ENCODE measurements at regions not wholly inside any gene's neighbourhood (a gene's known extent, or its start where the extent isn't known, plus 50 kb on each side); places are given as distances from the start of the nearest gene placed in this dataset.

DNA sequence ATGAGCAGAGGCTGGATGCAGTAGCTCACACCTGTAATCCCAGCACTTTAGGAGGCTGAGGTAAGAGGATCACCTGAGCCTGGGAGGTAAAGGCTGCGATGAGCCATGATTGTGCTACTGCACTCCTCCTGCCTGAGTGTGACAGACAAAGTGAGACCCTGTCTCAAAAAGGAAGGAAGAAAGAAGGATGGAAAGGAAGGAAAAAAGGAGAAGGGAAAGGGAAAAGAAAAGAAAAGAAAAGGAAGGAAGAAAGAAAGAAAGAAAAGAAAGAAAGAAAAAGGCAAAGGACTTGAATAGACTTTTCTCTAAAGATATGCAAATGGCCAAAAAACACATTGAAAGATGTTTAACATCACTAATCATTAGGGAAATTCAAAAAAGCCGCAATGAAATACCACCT lies 215.3 kb upstream of the MYLIP start:
- Mint-ChIP-seq H3K4me3 (no peak overlapping the region), H3K4me1 (peaks cover 54% of the 10 kb centered on the region), H3K36me3 (no peaks in the 10 kb centered on the region), H3K27ac (no peak overlapping the region), H3K27me3 (ENCODE audit: low read depth) (no peaks in the 10 kb centered on the region), H3K9me3 (no peaks in the 10 kb centered on the region)
- no peak for DNase-seq (ENCODE audit: low spot score in 2 of 2, unreplicated experiment in 2 of 2)
- TF ChIP-seq, protein P1, sequence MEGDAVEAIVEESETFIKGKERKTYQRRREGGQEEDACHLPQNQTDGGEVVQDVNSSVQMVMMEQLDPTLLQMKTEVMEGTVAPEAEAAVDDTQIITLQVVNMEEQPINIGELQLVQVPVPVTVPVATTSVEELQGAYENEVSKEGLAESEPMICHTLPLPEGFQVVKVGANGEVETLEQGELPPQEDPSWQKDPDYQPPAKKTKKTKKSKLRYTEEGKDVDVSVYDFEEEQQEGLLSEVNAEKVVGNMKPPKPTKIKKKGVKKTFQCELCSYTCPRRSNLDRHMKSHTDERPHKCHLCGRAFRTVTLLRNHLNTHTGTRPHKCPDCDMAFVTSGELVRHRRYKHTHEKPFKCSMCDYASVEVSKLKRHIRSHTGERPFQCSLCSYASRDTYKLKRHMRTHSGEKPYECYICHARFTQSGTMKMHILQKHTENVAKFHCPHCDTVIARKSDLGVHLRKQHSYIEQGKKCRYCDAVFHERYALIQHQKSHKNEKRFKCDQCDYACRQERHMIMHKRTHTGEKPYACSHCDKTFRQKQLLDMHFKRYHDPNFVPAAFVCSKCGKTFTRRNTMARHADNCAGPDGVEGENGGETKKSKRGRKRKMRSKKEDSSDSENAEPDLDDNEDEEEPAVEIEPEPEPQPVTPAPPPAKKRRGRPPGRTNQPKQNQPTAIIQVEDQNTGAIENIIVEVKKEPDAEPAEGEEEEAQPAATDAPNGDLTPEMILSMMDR (IDR thresholded peaks at IDR 0.05; ENCODE audit: unreplicated experiment) = no peak

DNA sequence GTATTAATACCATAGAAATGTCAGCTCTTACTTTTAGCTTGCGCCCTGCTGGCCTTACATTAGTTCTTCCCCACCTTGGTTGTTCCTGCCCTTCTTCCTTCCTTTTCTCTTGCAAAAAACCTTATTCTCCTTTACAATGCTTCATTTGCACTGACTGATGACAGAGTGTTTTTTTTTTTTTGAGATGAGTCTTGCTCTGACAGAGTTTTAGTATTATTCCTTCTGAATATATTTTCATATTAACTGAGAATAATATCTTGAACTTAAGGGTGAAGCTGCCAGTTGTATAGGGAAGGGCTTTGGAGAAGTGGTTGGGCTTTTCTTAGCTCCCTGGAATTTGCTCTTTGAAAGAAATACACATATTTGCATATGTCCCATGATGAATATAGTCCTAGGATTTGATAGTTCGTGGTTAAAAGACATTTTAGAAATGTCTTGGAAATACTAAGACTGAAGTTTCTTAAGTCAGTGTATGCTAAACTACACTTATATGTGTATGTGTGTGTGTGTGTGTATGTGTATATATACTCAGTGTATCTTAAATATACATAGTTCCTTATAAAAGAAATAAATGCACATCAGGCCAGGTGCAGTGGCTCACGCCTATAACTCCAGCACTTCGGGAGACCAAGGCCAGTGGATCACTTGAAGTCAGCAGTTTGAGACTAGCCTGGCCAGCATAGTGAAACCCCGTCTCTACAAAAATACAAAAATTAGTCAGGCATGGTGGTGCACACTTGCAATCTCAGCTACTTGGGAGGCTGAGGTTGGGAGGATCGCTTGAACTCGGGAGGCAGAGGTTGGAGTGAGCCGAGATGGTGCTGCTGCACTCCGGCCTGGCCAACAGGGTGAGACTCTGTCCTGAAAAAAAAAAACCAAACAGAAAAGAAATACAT lies 216.1 kb upstream of the MYLIP start:
- H3K27me3 Mint-ChIP-seq (ENCODE audit: low read depth) = no peaks in the 10 kb centered on the region
- H3K36me3 Mint-ChIP-seq = no peaks in the 10 kb centered on the region
- no peak overlapping the region for H3K4me3 Mint-ChIP-seq
- H3K4me1 Mint-ChIP-seq = peaks cover 63% of the 10 kb centered on the region
- DNase-seq (ENCODE audit: low spot score in 2 of 2, unreplicated experiment in 2 of 2) = no peak
- TF ChIP-seq, protein P1 (IDR thresholded peaks at IDR 0.05; ENCODE audit: unreplicated experiment) = no peak
- H3K9me3 Mint-ChIP-seq = no peaks in the 10 kb centered on the region
- no peak overlapping the region for H3K27ac Mint-ChIP-seq

DNA sequence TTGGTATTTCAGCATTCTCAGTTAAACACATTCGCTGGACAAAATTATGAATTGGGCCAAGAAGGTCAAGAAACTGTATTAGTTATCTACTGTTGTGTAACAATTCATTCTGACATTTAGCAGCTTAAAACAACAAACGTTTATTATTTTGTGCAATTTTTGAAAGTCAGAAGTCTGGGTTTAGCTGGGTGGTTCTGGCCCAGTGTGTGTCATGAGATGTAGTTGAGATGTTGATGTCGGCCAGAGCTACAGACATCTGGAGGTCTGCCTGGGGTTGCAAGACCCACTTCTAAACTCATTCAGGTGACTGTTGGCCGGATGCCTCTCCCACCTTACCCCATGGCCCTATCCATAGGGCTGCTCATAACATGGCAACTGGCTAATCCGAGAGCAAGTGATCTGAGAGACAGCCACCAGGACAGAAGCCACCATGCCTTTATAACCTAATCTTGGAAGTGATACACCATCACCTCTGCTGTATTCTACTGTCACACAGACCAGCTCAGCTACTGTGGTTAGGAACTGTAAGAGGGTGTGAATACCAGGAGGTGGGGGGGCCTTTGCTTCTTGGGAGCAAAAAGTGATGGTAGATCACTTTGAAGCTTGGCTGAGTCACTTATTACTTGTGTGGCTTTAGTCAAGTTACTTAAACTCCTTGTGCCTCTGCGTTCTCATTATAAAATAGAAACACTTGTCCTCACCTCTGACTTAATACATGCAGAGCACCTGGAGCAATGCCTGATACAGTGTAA lies 217.0 kb upstream of the MYLIP start:
- Mint-ChIP-seq H3K4me3 (no peak overlapping the region), H3K27ac (no peak overlapping the region), H3K9me3 (no peaks in the 10 kb centered on the region), H3K27me3 (ENCODE audit: low read depth) (no peaks in the 10 kb centered on the region), H3K4me1 (peaks cover 69% of the 10 kb centered on the region), H3K36me3 (no peaks in the 10 kb centered on the region)
- DNase-seq (ENCODE audit: low spot score in 2 of 2, unreplicated experiment in 2 of 2) = no peak
- TF ChIP-seq, protein P1 (IDR thresholded peaks at IDR 0.05; ENCODE audit: unreplicated experiment) = no peak

DNA sequence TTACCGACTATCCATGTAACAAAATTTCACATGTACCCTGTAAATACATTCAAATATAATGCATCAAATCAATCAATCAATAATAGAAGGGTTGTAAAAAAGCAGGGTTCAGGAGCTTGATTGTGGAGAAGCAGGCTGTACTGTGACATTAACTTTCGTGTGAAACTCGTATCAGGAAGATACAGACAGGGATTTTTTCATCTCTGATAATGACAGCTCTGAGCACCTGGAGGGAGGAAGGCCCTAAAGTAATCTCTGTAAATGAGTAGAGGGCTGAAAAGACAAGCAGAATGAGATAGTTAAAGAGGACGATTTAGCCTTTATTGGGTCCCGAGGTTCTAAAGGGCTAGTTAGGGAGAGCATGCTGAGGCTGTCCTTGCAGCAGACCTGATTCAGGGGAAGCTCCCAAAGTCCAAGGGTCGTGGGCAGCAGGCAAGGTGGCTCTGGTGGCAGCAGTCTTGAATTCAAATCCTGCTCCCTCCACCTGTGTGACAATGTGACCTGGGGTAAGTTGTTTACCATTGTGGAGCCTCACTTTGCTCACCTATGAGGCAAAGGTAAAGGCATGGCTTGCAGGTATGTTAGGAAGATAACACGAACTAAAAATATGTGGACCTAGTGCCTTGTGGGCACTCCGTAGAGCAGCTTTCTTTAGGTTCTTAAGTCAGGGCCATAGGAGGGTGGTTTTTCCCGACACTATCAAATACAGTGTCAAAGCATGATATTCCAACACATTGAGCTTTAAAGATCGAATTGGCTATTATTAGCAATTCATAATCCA lies 219.4 kb upstream of the MYLIP start:
- TF ChIP-seq, protein P1 (IDR thresholded peaks at IDR 0.05; ENCODE audit: unreplicated experiment) = no peak
- Mint-ChIP-seq H3K36me3 (no peaks in the 10 kb centered on the region), H3K27me3 (ENCODE audit: low read depth) (no peaks in the 10 kb centered on the region), H3K4me1 (peaks cover 74% of the 10 kb centered on the region), H3K4me3 (no peak overlapping the region), H3K27ac (peak overlapping the region; percentile 55), H3K9me3 (no peaks in the 10 kb centered on the region)
- no peak for DNase-seq (ENCODE audit: low spot score in 2 of 2, unreplicated experiment in 2 of 2)

DNA sequence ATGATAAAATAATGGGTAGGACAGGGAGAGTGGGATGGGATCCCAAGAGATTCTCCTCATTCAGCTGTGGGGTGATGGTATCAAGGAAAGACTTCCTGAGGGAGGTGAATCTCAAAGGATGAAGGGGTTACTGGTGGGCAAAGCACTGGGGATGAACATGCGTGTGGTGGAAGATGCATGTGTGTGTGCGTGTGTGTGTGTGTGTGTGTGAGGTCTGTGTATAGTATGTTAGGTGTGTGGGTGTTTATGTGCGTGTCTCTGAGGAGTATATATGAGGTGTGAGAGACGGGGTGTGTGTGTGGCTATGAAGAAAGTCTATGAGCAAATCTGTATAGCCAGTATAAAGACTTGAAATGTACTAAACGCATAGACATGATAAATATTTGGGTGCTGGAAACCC lies 220.0 kb upstream of the MYLIP start:
- Mint-ChIP-seq H3K4me3 (no peak overlapping the region), H3K27ac (peak overlapping the region; percentile 93)
- TF ChIP-seq, protein P1 (IDR thresholded peaks at IDR 0.05; ENCODE audit: unreplicated experiment) = no peak

More for the DNA sequence above, 220.0 kb upstream of the MYLIP start:
- no peaks in the 10 kb centered on the region for H3K36me3 Mint-ChIP-seq
- DNase-seq (ENCODE audit: low spot score in 2 of 2, unreplicated experiment in 2 of 2) = no peak
- peaks cover 75% of the 10 kb centered on the region for H3K4me1 Mint-ChIP-seq
- H3K9me3 Mint-ChIP-seq = no peaks in the 10 kb centered on the region
- H3K27me3 Mint-ChIP-seq (ENCODE audit: low read depth) = no peaks in the 10 kb centered on the region
